ENCODE measurements at regions not wholly inside any gene's neighbourhood (a gene's known extent, or its start where the extent isn't known, plus 50 kb on each side); places are given as distances from the start of the nearest gene placed in this dataset.

- TF ChIP-seq ZNF217 (IDR thresholded peaks at IDR 0.05): no peak
Observed at GRCh38 chr4:62670514-62670913, 1470.4 kb downstream of the ADGRL3 start (continued).

- no peaks in the 10 kb centered on the region for H3K9me3 ChIP-seq (replicated peaks; ENCODE audit: control insufficient read depth, insufficient read depth, low read length)
- SMC1A ChIA-PET (ENCODE audit: uncharacterized antibody, unreplicated experiment): interaction anchor here (1.1 kb wide), 1 partner anchor 18 kb away, joined by 3 read pairs; no protein-coding TSS in a partner anchor
- H3K36me3 ChIP-seq (ENCODE audit: control insufficient read depth in 2 of 2, insufficient read depth in 2 of 2, low read length in 1 of 2): no peaks in the 10 kb centered on the region
- RAD21 ChIA-PET (ENCODE audit: unreplicated experiment): no interaction called here
- no TSS peak for BruUV-seq (replicated peaks)
- 44% methylated on average over 4 of the region's 4 CpGs for WGBS (ENCODE audit: insufficient coverage, insufficient replicate concordance, low lambda C conversion rate, missing lambda C conversion rate)
- H3K27ac ChIP-seq (ENCODE audit: control insufficient read depth, insufficient read depth): no peak overlapping the region
- no peak overlapping the region for H2AFZ ChIP-seq (ENCODE audit: control insufficient read depth, low read depth, low read length)
- H3K4me1 ChIP-seq (ENCODE audit: control insufficient read depth, insufficient read depth, low read length): no peaks in the 10 kb centered on the region
- intact Hi-C loops (cut with micrococcal nuclease; ENCODE audit: unreplicated experiment) (no loop called here), in situ Hi-C loops (cut with MboI) (no loop called here)
- ATAC-seq (no peak), FAIRE-seq (no peak), DNase-seq (ENCODE audit: low read depth, low spot score) (no peak)
- no peaks in the 10 kb centered on the region for H3K27me3 ChIP-seq (replicated peaks in 1 of 2; ENCODE audit: control insufficient read depth in 2 of 2, insufficient read depth in 2 of 2, low read length in 1 of 2)
- CTCF ChIA-PET: interaction anchor here (1.0 kb wide), 2 partner anchors 18 to 48 kb away, joined by 3 to 4 read pairs; no protein-coding TSS in a partner anchor
- no peak overlapping the region for H3K4me3 ChIP-seq
- no peaks in the 10 kb centered on the region for H4K20me1 ChIP-seq (ENCODE audit: control insufficient read depth, insufficient read depth)
- TF ChIP-seq HDAC2 (IDR thresholded peaks at IDR 0.05): no peak
- TF ChIP-seq DPF2 (IDR thresholded peaks at IDR 0.05): no peak
- TF ChIP-seq KDM1A (IDR thresholded peaks at IDR 0.05; ENCODE audit: borderline replicate concordance): no peak
- no peak for TF ChIP-seq BACH1 (IDR thresholded peaks at IDR 0.05; ENCODE audit: borderline replicate concordance)
- no peak for TF ChIP-seq HSF1 (IDR thresholded peaks at IDR 0.05; ENCODE audit: low read depth, low read length)
- no peak for TF ChIP-seq EGR1 (IDR thresholded peaks at IDR 0.05; ENCODE audit: borderline replicate concordance in 1 of 2, low read depth in 2 of 2, low read length in 2 of 2)
- TF ChIP-seq ZZZ3 (IDR thresholded peaks at IDR 0.05; ENCODE audit: control insufficient read depth, insufficient read length, low read depth): no peak
- TF ChIP-seq TBL1XR1 (IDR thresholded peaks at IDR 0.05; ENCODE audit: low read depth, low read length): no peak
- no peak for TF ChIP-seq YBX1 (IDR thresholded peaks at IDR 0.05)
- no peak for TF ChIP-seq SREBF2 (IDR thresholded peaks at IDR 0.05; ENCODE audit: low read length)
- no peak for TF ChIP-seq CTCF (IDR thresholded peaks at IDR 0.05 in 2 of 3, conservative IDR thresholded peaks at IDR 0.05 in 1 of 3; ENCODE audit: control insufficient read depth in 2 of 3, extremely low read depth in 1 of 3, insufficient read depth in 1 of 3, low read depth in 3 of 3, low read length in 3 of 3)
- no peak for TF ChIP-seq ZBTB33 (IDR thresholded peaks at IDR 0.05)
- no peak for TF ChIP-seq IRF5 (IDR thresholded peaks at IDR 0.05; ENCODE audit: borderline replicate concordance)
- TF ChIP-seq YY1 (IDR thresholded peaks at IDR 0.05; ENCODE audit: low read depth, low read length): no peak
- no peak for TF ChIP-seq SIN3A (IDR thresholded peaks at IDR 0.05; ENCODE audit: low read depth, low read length)
- TF ChIP-seq CREM (IDR thresholded peaks at IDR 0.05; ENCODE audit: low read depth): no peak
- TF ChIP-seq FOXM1 (IDR thresholded peaks at IDR 0.05; ENCODE audit: low read depth, low read length): no peak
- no peak overlapping the region for H3K9ac ChIP-seq (ENCODE audit: control insufficient read depth, insufficient read depth, low read length)
- H3K4me2 ChIP-seq (ENCODE audit: control insufficient read depth, insufficient read depth): no peak overlapping the region
- POLR2A ChIA-PET: no interaction called here
- no peaks in the 10 kb centered on the region for H3K79me2 ChIP-seq (ENCODE audit: control insufficient read depth, insufficient read depth, low read length)
Observed at GRCh38 chr4:62661821-62662220, 1461.7 kb downstream of the ADGRL3 start.

All from GM12878 (cell line).